ENCODE measurements at regions not wholly inside any gene's neighbourhood (a gene's known extent, or its start where the extent isn't known, plus 50 kb on each side); places are given as distances from the start of the nearest gene placed in this dataset.

DNA sequence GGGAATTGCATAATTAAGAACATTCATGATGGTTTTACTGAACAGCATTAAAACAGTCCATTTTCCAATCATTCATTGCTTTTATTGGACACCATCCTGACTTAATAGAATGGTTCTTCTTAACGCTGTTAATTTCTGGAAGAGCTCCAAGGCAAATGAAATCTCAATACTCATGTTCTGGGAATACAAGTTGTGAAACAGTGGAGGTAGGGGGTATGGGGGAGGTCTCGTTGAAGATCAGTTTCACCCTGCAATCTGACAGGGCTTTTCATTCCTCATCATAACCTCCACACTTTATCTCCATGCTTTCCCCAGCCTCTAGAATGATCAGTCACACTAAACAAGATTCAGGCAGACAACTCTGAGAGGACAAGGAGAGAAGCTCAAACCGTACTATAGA lies 113.6 kb downstream of the ETAA1 start:
- H3K4me3 Mint-ChIP-seq, result no peak overlapping the region
- no peaks in the 10 kb centered on the region for H3K27me3 Mint-ChIP-seq (ENCODE audit: low read depth)
- POLR2A ChIA-PET, result no interaction called here
- TF ChIP-seq ELF4 (CRISPR knock-in tag; IDR thresholded peaks at IDR 0.05; ENCODE audit: low read depth) (no peak), MXD4 (CRISPR knock-in tag; IDR thresholded peaks at IDR 0.05; ENCODE audit: borderline replicate concordance) (no peak), CBFB (CRISPR knock-in tag; IDR thresholded peaks at IDR 0.05; ENCODE audit: low read depth) (no peak), KAT7 (CRISPR knock-in tag; IDR thresholded peaks at IDR 0.05; ENCODE audit: borderline replicate concordance) (no peak), ETV6 (CRISPR knock-in tag; IDR thresholded peaks at IDR 0.05) (no peak), CTCF (IDR thresholded peaks at IDR 0.05) (no peak), NR3C1 (CRISPR knock-in tag; conservative IDR thresholded peaks at IDR 0.05; ENCODE audit: low read depth) (no peak), JAZF1 (CRISPR knock-in tag; IDR thresholded peaks at IDR 0.05) (no peak), ZNF232 (CRISPR knock-in tag; IDR thresholded peaks at IDR 0.05) (no peak), ATF1 (CRISPR knock-in tag; IDR thresholded peaks at IDR 0.05) (no peak), SP1 (CRISPR knock-in tag; conservative IDR thresholded peaks at IDR 0.05) (no peak), PRRX2 (CRISPR knock-in tag; IDR thresholded peaks at IDR 0.05) (no peak), ZMAT4 (CRISPR knock-in tag; IDR thresholded peaks at IDR 0.05) (no peak), ZNF416 (CRISPR knock-in tag; IDR thresholded peaks at IDR 0.05) (no peak), SMAD3 (CRISPR knock-in tag; IDR thresholded peaks at IDR 0.05; ENCODE audit: borderline replicate concordance) (no peak)
- TF ChIP-seq, protein P1, sequence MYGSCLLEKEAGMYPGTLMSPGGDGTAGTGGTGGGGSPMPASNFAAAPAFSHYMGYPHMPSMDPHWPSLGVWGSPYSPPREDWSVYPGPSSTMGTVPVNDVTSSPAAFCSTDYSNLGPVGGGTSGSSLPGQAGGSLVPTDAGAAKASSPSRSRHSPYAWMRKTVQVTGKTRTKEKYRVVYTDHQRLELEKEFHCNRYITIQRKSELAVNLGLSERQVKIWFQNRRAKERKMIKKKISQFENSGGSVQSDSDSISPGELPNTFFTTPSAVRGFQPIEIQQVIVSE (CRISPR knock-in tag; IDR thresholded peaks at IDR 0.05; ENCODE audit: borderline replicate concordance), result no peak
- TF ChIP-seq, protein P2, sequence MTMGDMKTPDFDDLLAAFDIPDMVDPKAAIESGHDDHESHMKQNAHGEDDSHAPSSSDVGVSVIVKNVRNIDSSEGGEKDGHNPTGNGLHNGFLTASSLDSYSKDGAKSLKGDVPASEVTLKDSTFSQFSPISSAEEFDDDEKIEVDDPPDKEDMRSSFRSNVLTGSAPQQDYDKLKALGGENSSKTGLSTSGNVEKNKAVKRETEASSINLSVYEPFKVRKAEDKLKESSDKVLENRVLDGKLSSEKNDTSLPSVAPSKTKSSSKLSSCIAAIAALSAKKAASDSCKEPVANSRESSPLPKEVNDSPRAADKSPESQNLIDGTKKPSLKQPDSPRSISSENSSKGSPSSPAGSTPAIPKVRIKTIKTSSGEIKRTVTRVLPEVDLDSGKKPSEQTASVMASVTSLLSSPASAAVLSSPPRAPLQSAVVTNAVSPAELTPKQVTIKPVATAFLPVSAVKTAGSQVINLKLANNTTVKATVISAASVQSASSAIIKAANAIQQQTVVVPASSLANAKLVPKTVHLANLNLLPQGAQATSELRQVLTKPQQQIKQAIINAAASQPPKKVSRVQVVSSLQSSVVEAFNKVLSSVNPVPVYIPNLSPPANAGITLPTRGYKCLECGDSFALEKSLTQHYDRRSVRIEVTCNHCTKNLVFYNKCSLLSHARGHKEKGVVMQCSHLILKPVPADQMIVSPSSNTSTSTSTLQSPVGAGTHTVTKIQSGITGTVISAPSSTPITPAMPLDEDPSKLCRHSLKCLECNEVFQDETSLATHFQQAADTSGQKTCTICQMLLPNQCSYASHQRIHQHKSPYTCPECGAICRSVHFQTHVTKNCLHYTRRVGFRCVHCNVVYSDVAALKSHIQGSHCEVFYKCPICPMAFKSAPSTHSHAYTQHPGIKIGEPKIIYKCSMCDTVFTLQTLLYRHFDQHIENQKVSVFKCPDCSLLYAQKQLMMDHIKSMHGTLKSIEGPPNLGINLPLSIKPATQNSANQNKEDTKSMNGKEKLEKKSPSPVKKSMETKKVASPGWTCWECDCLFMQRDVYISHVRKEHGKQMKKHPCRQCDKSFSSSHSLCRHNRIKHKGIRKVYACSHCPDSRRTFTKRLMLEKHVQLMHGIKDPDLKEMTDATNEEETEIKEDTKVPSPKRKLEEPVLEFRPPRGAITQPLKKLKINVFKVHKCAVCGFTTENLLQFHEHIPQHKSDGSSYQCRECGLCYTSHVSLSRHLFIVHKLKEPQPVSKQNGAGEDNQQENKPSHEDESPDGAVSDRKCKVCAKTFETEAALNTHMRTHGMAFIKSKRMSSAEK (CRISPR knock-in tag; IDR thresholded peaks at IDR 0.05; ENCODE audit: borderline replicate concordance), result no peak
- TF ChIP-seq, protein P3, sequence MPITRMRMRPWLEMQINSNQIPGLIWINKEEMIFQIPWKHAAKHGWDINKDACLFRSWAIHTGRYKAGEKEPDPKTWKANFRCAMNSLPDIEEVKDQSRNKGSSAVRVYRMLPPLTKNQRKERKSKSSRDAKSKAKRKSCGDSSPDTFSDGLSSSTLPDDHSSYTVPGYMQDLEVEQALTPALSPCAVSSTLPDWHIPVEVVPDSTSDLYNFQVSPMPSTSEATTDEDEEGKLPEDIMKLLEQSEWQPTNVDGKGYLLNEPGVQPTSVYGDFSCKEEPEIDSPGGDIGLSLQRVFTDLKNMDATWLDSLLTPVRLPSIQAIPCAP (CRISPR knock-in tag; IDR thresholded peaks at IDR 0.05), result no peak
- TF ChIP-seq, protein P4, sequence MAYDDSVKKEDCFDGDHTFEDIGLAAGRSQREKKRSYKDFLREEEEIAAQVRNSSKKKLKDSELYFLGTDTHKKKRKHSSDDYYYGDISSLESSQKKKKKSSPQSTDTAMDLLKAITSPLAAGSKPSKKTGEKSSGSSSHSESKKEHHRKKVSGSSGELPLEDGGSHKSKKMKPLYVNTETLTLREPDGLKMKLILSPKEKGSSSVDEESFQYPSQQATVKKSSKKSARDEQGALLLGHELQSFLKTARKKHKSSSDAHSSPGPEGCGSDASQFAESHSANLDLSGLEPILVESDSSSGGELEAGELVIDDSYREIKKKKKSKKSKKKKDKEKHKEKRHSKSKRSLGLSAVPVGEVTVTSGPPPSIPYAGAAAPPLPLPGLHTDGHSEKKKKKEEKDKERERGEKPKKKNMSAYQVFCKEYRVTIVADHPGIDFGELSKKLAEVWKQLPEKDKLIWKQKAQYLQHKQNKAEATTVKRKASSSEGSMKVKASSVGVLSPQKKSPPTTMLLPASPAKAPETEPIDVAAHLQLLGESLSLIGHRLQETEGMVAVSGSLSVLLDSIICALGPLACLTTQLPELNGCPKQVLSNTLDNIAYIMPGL (CRISPR knock-in tag; IDR thresholded peaks at IDR 0.05), result no peak
- TF ChIP-seq, protein P5, sequence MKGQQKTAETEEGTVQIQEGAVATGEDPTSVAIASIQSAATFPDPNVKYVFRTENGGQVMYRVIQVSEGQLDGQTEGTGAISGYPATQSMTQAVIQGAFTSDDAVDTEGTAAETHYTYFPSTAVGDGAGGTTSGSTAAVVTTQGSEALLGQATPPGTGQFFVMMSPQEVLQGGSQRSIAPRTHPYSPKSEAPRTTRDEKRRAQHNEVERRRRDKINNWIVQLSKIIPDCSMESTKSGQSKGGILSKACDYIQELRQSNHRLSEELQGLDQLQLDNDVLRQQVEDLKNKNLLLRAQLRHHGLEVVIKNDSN (CRISPR knock-in tag; IDR thresholded peaks at IDR 0.05), result no peak
- CTCF ChIA-PET, result no interaction called here
- H3K9me3 Mint-ChIP-seq, result peaks cover 2% of the 10 kb centered on the region; the same call in 1 of the 2 replicates
- no peaks in the 10 kb centered on the region for H3K36me3 Mint-ChIP-seq
- ATAC-seq, result no peak
- no peaks in the 10 kb centered on the region for H3K4me1 Mint-ChIP-seq
- no peak overlapping the region for H3K27ac Mint-ChIP-seq
- no peak for DNase-seq (ENCODE audit: low spot score)
